ENCODE measurements at regions not wholly inside any gene's neighbourhood (a gene's known extent, or its start where the extent isn't known, plus 50 kb on each side); places are given as distances from the start of the nearest gene placed in this dataset.

DNA sequence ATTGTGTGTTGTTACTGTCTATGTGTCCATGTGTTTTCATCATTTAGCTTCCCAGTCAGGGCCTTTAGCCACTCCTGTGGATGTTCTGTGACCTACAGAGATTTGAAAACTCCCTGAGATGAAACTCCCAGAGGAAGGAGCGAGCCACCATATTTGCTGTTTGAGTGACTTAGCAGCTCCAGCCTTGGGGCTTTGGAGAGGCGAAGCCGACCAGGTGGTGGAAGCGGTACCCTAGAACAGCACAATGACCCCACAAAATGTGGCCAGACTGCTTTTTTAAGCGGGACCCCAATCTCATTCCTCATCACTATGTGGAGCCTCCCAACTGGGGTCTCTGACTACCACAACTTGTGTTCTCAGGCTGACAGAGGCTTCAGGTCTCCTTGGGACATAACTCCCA, 323.9 kb upstream of the KCND2 start:
- TF ChIP-seq FOXM1 (IDR thresholded peaks at IDR 0.05; ENCODE audit: borderline replicate concordance), result no peak
- no peak for TF ChIP-seq L3MBTL2 (conservative IDR thresholded peaks at IDR 0.05)
- no peak for TF ChIP-seq ZNF384 (IDR thresholded peaks at IDR 0.05)
- no peak for TF ChIP-seq SUZ12 (IDR thresholded peaks at IDR 0.05)
- no peak for TF ChIP-seq HDGF (IDR thresholded peaks at IDR 0.05; ENCODE audit: borderline replicate concordance)
